Sigmoid colon (tissue), 4 donors: ENCODE measurements at regions not wholly inside any gene's neighbourhood (a gene's known extent, or its start where the extent isn't known, plus 50 kb on each side); places are given as distances from the start of the nearest gene placed in this dataset.

Experiments
- CTCF ChIP-seq, 4 experiments: fragments of 450-650 bp in 3 of 4; fragments of 200-600 bp in 1 of 4; IDR thresholded peaks; one replicate each; pipeline ENCODE4 v1.5.1; 2016 to 2019; ENCODE audit warnings: antibody characterized with exemption in 4 of 4, mild to moderate bottlenecking in 3 of 4, moderate library complexity in 2 of 4
- EP300 ChIP-seq, 4 donors: sonication (generic); formaldehyde crosslinking; IDR thresholded peaks; one replicate each; pipeline ENCODE4 v1.6.1; 2017; ENCODE audit warnings: antibody characterized with exemption in 4 of 4
- POLR2A ChIP-seq, 2 donors: fragments of 450-650 bp; IDR thresholded peaks; one replicate each; pipeline ENCODE4 v1.6.1; 2016; ENCODE audit warnings: antibody characterized with exemption in 2 of 2, mild to moderate bottlenecking in 2 of 2, moderate library complexity in 2 of 2
- POLR2AphosphoS5 ChIP-seq, 4 donors: sonication (generic); formaldehyde crosslinking; IDR thresholded peaks; one replicate each; pipeline ENCODE4 v1.6.1; 2017; ENCODE audit warnings: antibody characterized with exemption in 4 of 4

DNA sequence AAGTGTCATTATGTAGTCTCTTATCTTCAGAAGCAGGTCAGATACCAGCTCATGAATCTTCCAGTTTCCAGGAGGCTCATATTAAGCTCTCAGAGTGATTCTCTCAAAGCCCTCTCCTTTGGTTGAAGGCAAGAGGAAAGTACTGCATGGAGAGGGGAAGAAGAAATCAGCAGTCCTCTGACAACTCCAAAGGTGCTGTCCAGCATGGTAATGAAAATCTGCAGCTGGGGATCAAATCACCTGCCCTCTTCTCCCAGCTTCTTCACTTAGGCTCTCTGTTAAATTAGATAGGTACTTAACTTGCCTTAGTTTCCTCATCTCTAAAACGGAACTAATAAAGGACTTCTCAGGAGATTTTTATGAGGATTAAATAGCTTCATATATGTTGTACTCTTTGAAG, 738.8 kb upstream of the GOLIM4 start:
- no peak for TF ChIP-seq CTCF (IDR thresholded peaks at IDR 0.05)
- no peak for TF ChIP-seq POLR2AphosphoS5 (IDR thresholded peaks at IDR 0.05)
- TF ChIP-seq POLR2A (IDR thresholded peaks at IDR 0.05) = no peak
- TF ChIP-seq EP300 (IDR thresholded peaks at IDR 0.05) = no peak
